NT2/D1 (cell line): ENCODE measurements at regions not wholly inside any gene's neighbourhood (a gene's known extent, or its start where the extent isn't known, plus 50 kb on each side); places are given as distances from the start of the nearest gene placed in this dataset.

Experiments
- SUZ12 ChIP-seq: IDR thresholded peaks from 2 replicates; pipeline ENCODE4 v1.6.1; 2011; ENCODE audit not compliant: insufficient read length, insufficient read depth; ENCODE audit errors: extremely low read depth
- YY1 ChIP-seq: IDR thresholded peaks from 2 replicates; pipeline ENCODE4 v1.6.1; 2011; ENCODE audit not compliant: insufficient read length, insufficient read depth
- ZNF274 ChIP-seq: IDR thresholded peaks from 2 replicates; pipeline ENCODE4 v1.6.1; 2011; ENCODE audit warnings: mild to moderate bottlenecking, low read depth, low read length

DNA sequence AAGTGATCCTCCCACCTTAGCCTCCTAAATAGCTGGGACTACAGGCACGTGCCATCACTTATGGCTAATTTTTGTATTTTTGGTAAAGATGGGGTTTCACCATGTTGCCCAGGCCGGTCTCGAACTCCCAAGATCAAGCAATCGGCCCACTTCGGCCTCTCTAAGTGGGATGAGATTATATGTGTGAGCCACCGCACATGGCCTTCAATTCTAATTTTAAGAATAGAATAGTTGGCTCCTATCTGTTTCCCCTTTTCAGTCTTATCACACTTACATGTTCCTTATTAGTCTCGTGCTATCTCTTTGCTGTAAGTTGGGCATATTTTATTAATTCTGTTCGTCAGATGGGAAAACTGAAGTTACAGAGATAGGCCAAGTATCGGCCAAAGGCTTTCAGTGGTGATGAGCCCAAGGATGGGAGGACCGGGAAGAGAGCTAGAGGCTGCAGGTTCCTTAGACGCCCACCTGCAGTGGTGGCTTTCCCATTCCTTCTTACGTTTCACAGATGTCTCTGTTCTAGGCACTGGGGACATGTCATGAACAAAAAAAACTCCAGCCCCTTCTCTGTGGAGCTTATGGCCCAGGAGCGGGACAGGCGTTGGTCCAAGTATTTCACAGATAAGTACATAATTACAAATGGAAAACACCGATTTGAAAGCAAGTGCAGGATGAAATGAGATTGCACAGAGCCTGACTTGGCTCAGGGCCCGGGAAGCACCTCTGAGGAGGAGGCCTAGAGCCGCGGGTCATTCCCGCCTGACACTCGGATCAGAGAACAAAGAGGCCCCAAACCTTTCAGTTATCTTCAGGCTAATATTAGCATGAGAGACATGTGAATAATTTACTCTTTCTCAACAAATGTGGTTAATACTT is 91.1 kb upstream of the KLF13 start:
- no peak for TF ChIP-seq YY1
- TF ChIP-seq ZNF274, result no peak
- TF ChIP-seq SUZ12, result no peak
